PFSK-1 (cell line): ENCODE measurements at regions not wholly inside any gene's neighbourhood (a gene's known extent, or its start where the extent isn't known, plus 50 kb on each side); places are given as distances from the start of the nearest gene placed in this dataset.

Experiments used
- FOXP2 ChIP-seq: optimal IDR thresholded peaks from 2 replicates; pipeline ENCODE3; 2011; ENCODE audit warnings: borderline replicate concordance, control low read depth, inconsistent platforms; ENCODE audit not compliant: insufficient read depth; ENCODE audit errors: extremely low read length, extremely low read depth
- POLR2AphosphoS5 ChIP-seq: IDR thresholded peaks from 2 replicates; pipeline ENCODE4 v1.6.1; 2012; ENCODE audit warnings: low read depth, mild to moderate bottlenecking, control low read depth, low read length, moderate library complexity
- SIN3A ChIP-seq: IDR thresholded peaks from 2 replicates; pipeline ENCODE4 v1.6.1; 2012; ENCODE audit warnings: mild to moderate bottlenecking, low read length, moderate library complexity, borderline replicate concordance; ENCODE audit not compliant: insufficient read depth
- TAF1 ChIP-seq: IDR thresholded peaks from 2 replicates; pipeline ENCODE4 v1.6.1; 2012; ENCODE audit warnings: low read length, control low read depth, borderline replicate concordance; ENCODE audit not compliant: insufficient read depth
- TF ChIP-seq, protein P1 (sequence below), 2 experiments: IDR thresholded peaks; 2 replicates each; pipeline versions ENCODE4 v1.6.1 to v1.8.0; 2011 to 2012; ENCODE audit warnings: low read depth in 2 of 2, low read length in 2 of 2, control low read depth in 1 of 2, inconsistent platforms in 1 of 2, mild to moderate bottlenecking in 1 of 2, moderate library complexity in 1 of 2; ENCODE audit not compliant: insufficient read depth in 1 of 2

DNA sequence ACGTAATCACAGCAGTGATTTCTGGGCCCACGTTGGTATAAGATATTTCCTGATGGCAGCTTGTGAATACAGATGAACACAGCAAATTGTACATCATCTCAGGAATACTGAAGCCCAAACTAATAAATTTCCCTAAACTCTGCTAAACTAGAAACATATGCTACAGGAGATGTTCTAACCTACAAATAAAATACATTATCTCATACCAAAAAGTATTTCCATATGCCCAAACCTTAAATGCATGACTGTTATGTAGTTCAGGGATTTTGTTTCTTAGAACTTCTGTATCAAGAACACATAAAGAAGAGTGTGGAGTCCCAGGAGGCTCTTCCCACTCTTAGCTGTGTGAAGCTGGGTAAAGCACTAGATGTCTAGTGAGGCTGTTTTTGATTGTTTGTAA is 138.4 kb downstream of the RFC3 start:
- TF ChIP-seq SIN3A (no peak), TAF1 (no peak), POLR2AphosphoS5 (no peak), FOXP2 (no peak)
- TF ChIP-seq, protein P1, sequence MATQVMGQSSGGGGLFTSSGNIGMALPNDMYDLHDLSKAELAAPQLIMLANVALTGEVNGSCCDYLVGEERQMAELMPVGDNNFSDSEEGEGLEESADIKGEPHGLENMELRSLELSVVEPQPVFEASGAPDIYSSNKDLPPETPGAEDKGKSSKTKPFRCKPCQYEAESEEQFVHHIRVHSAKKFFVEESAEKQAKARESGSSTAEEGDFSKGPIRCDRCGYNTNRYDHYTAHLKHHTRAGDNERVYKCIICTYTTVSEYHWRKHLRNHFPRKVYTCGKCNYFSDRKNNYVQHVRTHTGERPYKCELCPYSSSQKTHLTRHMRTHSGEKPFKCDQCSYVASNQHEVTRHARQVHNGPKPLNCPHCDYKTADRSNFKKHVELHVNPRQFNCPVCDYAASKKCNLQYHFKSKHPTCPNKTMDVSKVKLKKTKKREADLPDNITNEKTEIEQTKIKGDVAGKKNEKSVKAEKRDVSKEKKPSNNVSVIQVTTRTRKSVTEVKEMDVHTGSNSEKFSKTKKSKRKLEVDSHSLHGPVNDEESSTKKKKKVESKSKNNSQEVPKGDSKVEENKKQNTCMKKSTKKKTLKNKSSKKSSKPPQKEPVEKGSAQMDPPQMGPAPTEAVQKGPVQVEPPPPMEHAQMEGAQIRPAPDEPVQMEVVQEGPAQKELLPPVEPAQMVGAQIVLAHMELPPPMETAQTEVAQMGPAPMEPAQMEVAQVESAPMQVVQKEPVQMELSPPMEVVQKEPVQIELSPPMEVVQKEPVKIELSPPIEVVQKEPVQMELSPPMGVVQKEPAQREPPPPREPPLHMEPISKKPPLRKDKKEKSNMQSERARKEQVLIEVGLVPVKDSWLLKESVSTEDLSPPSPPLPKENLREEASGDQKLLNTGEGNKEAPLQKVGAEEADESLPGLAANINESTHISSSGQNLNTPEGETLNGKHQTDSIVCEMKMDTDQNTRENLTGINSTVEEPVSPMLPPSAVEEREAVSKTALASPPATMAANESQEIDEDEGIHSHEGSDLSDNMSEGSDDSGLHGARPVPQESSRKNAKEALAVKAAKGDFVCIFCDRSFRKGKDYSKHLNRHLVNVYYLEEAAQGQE (IDR thresholded peaks at IDR 0.05; ENCODE audit: insufficient read depth in 1 of 2, low read depth in 2 of 2, low read length in 2 of 2): no peak
